OCI-LY7 (cell line): ENCODE measurements at regions not wholly inside any gene's neighbourhood (a gene's known extent, or its start where the extent isn't known, plus 50 kb on each side); places are given as distances from the start of the nearest gene placed in this dataset.
A peak's percentile ranks its signal among the peaks of the same experiment; 100 is the strongest.

Experiments used
- BruUV-seq: library from RNA; stranded (reverse); fragments of 400-500 nt; replicated peaks from 2 replicates; lab custom pipeline; 2021; lab: Mats Ljungman, UMichigan
- CTCF ChIA-PET: fragments of 300-600 bp; sonication (Branson Sonifier 250); formaldehyde crosslinking; loops from one replicate; lab custom pipeline; 2022; ENCODE audit warnings: antibody characterized with exemption; ENCODE audit not compliant: unreplicated experiment; lab: Charles Lee
- POLR2A ChIA-PET: fragments of 300-600 bp; sonication (Branson Sonifier 250); formaldehyde crosslinking; loops from one replicate; lab custom pipeline; 2022; ENCODE audit warnings: antibody characterized with exemption; lab: Charles Lee
- DNase-seq: peaks from one replicate; pipeline ENCODE4 v3.0.0-alpha.2; 2015; ENCODE audit warnings: low spot score
- H2AFZ ChIP-seq: fragments of 200-600 bp; sonication (generic), shearing (Covaris generic); 2 replicates; pipeline ENCODE4 v1.6.1; 2014; ENCODE audit warnings: mild to moderate bottlenecking, antibody characterized with exemption, low read length, moderate library complexity
- H3K27ac ChIP-seq: fragments of 200-600 bp; sonication (generic); 2 replicates; pipeline ENCODE4 v1.5.1; 2014; ENCODE audit warnings: mixed run types, low read depth, mild to moderate bottlenecking, moderate library complexity, low read length, inconsistent platforms; ENCODE audit not compliant: poor library complexity, severe bottlenecking
- H3K36me3 ChIP-seq: fragments of 200-600 bp; sonication (generic); 2 replicates; pipeline ENCODE4 v1.6.1; 2014; ENCODE audit warnings: mild to moderate bottlenecking, antibody characterized with exemption, low read length, moderate library complexity, mixed read lengths; ENCODE audit not compliant: insufficient read depth
- H3K4me1 ChIP-seq: fragments of 200-600 bp; sonication (generic); 2 replicates; pipeline ENCODE4 v1.5.1; 2014; ENCODE audit warnings: mild to moderate bottlenecking, low read length; ENCODE audit not compliant: insufficient read depth, poor library complexity, severe bottlenecking
- H3K4me2 ChIP-seq: fragments of 200-600 bp; sonication (generic); 2 replicates; pipeline ENCODE4 v1.6.1; 2014; ENCODE audit warnings: mild to moderate bottlenecking, low read length
- H3K4me3 ChIP-seq: fragments of 200-600 bp; sonication (generic); 2 replicates; pipeline ENCODE4 v1.5.1; 2014; ENCODE audit warnings: mild to moderate bottlenecking, low read depth, low read length; ENCODE audit not compliant: poor library complexity, severe bottlenecking
- H3K79me2 ChIP-seq: fragments of 200-600 bp; sonication (generic); 2 replicates; pipeline ENCODE4 v1.6.1; 2016; ENCODE audit warnings: low read depth, mild to moderate bottlenecking, low read length, moderate library complexity, mixed read lengths; ENCODE audit not compliant: insufficient read depth
- H3K9me2 ChIP-seq: fragments of 200-600 bp; sonication (generic); 2 replicates; pipeline ENCODE4 v1.6.1; 2016; ENCODE audit warnings: mild to moderate bottlenecking, low read length, mixed read lengths; ENCODE audit not compliant: insufficient read depth
- H3K9me3 ChIP-seq: fragments of 200-600 bp; sonication (generic); 2 replicates; pipeline ENCODE4 v1.6.1; 2014; ENCODE audit warnings: mild to moderate bottlenecking, mixed run types, low read length, mixed read lengths
- H4K20me1 ChIP-seq: fragments of 200-600 bp; sonication (generic); 2 replicates; pipeline ENCODE4 v1.6.1; 2014; ENCODE audit warnings: mild to moderate bottlenecking, antibody characterized with exemption, low read length, moderate library complexity, mixed read lengths; ENCODE audit not compliant: insufficient read depth
- CTCF ChIP-seq: fragments of 200-600 bp; sonication (generic); conservative IDR thresholded peaks from 2 replicates; pipeline ENCODE4 v1.5.1; 2014; ENCODE audit warnings: mild to moderate bottlenecking, antibody characterized with exemption, low read length, moderate library complexity, mixed read lengths
- EZH2phosphoT487 ChIP-seq: fragments of 200-600 bp; sonication (generic); IDR thresholded peaks from 2 replicates; pipeline ENCODE4 v1.6.1; 2018; ENCODE audit warnings: low read depth, borderline replicate concordance, mild to moderate bottlenecking, mixed run types, antibody characterized with exemption, low read length, moderate library complexity, mixed read lengths
- intact Hi-C: fragments of 100-400 bp; cut with micrococcal nuclease; formaldehyde crosslinking; loops from one replicate; pipeline ENCODE4 v1.10.0; 2022; ENCODE audit not compliant: unreplicated experiment

- H3K36me3 ChIP-seq = no peaks in the 10 kb centered on the region
- ChIA-PET CTCF (no interaction called here), POLR2A (no interaction called here)
- H3K4me2 ChIP-seq = no peak overlapping the region
- no peaks in the 10 kb centered on the region for H4K20me1 ChIP-seq
- no peak overlapping the region for H2AFZ ChIP-seq
- H3K79me2 ChIP-seq = no peaks in the 10 kb centered on the region
- no peaks in the 10 kb centered on the region for H3K9me2 ChIP-seq
- no peaks in the 10 kb centered on the region for H3K4me1 ChIP-seq
- no peaks in the 10 kb centered on the region for H3K9me3 ChIP-seq
- DNase-seq = no peak
- H3K4me3 ChIP-seq = no peak overlapping the region
- BruUV-seq = no TSS peak
- no peak for TF ChIP-seq EZH2phosphoT487
- TF ChIP-seq CTCF = 0 out of 2 replicates have a peak, but pooled peaks have one; percentile 13
- no peak overlapping the region for H3K27ac ChIP-seq
- intact Hi-C loops = no loop called here
These were observed 966.1 kb downstream of the FSCB start for GRCh38 chr14:43540948-43541347.

GRCh38 chr14:43539210-43539609, 967.9 kb downstream of the FSCB start:
- no peaks in the 10 kb centered on the region for H3K4me1 ChIP-seq
- H3K9me3 ChIP-seq = no peaks in the 10 kb centered on the region
- intact Hi-C loops = no loop called here
- H4K20me1 ChIP-seq = no peaks in the 10 kb centered on the region
- H3K27ac ChIP-seq = no peak overlapping the region
- DNase-seq = no peak
- H3K9me2 ChIP-seq = no peaks in the 10 kb centered on the region
- no peak overlapping the region for H2AFZ ChIP-seq
- TF ChIP-seq CTCF (no peak), EZH2phosphoT487 (no peak)
- no peaks in the 10 kb centered on the region for H3K79me2 ChIP-seq
- BruUV-seq = no TSS peak
- CTCF ChIA-PET = no interaction called here
- no peak overlapping the region for H3K4me3 ChIP-seq
- H3K36me3 ChIP-seq = no peaks in the 10 kb centered on the region
- POLR2A ChIA-PET = no interaction called here
- H3K4me2 ChIP-seq = no peak overlapping the region

GRCh38 chr14:43535231-43535838, 971.7 kb downstream of the FSCB start:
- Histone ChIP-seq H3K27ac (no peak overlapping the region), H3K79me2 (no peaks in the 10 kb centered on the region), H3K36me3 (no peaks in the 10 kb centered on the region), H3K4me1 (no peaks in the 10 kb centered on the region), H3K9me2 (no peaks in the 10 kb centered on the region), H4K20me1 (no peaks in the 10 kb centered on the region), H2AFZ (no peak overlapping the region), H3K4me3 (no peak overlapping the region), H3K9me3 (no peaks in the 10 kb centered on the region), H3K4me2 (no peak overlapping the region)
- no peak for TF ChIP-seq EZH2phosphoT487
- TF ChIP-seq CTCF = no peak
- intact Hi-C loops = no loop called here
- BruUV-seq = no TSS peak
- DNase-seq = no peak
- CTCF ChIA-PET = no interaction called here
- POLR2A ChIA-PET = no interaction called here
